ENCODE measurements at regions not wholly inside any gene's neighbourhood (a gene's known extent, or its start where the extent isn't known, plus 50 kb on each side); places are given as distances from the start of the nearest gene placed in this dataset.

DNA sequence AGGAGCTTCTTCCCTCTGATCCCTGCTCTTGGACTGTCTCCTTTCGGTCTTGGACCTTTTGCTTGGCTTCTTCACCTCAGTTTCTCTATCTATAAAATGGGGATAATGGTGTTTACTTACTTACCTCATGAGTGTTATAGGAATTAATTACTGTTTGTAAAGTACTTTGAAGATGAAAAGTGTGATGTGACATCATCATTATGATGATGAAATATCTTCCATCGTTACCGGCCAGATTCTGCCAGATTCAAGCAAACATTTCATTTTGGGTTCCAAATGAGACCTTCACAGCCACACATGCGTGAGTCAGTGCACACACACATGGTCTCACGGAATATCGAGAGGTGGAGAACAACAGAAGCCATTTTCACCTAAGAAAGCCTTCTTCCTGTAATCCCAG is 220.1 kb upstream of the RPL34 start:
- H3K9me3 ChIP-seq (ENCODE audit: low read length): no peaks in the 10 kb centered on the region

DNA sequence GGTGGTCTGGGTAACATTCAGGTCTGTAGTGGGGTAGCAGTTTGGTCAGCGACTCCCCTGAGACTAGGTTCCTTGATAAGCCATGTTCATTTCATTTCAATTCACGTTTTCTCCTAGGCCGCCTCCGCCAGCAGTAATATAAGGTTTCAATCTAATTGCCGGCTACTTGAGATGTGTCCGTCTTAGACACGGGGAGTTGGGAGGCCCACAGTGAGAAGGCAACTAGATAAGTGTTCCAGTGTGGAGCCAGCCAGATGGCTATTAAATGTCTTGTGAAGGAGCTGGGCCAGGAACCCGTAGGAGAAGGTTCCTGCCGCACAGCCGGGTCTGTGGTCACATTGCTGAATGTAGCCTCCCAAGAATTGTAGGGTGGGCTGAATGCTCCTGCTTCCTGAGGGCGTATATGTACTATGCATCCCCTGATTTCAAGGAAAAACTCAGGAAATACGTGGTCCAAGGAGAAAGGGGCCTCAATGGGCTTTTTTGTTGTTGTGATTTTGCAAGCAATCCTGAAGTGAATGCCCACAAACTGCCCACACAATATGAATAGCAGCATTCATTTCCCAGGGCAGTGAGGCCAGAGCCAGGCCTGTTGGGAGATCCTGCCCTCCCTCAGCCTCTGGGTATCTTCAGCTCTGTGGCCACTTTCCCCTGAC is 220.6 kb upstream of the RPL34 start:
- Histone ChIP-seq H3K27me3 (ENCODE audit: insufficient read depth, low read length) (no peaks in the 10 kb centered on the region), H3K9me3 (ENCODE audit: low read length) (no peaks in the 10 kb centered on the region), H3K36me3 (ENCODE audit: insufficient read depth, low read length) (no peaks in the 10 kb centered on the region), H2AFZ (ENCODE audit: low read depth, low read length) (no peak overlapping the region), H3K4me3 (ENCODE audit: low read length) (no peak overlapping the region), H3K4me1 (ENCODE audit: insufficient read depth, low read length) (no peaks in the 10 kb centered on the region)

More for the DNA sequence above, 220.1 kb upstream of the RPL34 start:
- Histone ChIP-seq H3K27me3 (ENCODE audit: insufficient read depth, low read length) (no peaks in the 10 kb centered on the region), H3K4me1 (ENCODE audit: insufficient read depth, low read length) (no peaks in the 10 kb centered on the region), H3K4me3 (ENCODE audit: low read length) (no peak overlapping the region), H3K36me3 (ENCODE audit: insufficient read depth, low read length) (no peaks in the 10 kb centered on the region), H2AFZ (ENCODE audit: low read depth, low read length) (no peak overlapping the region)

DNA sequence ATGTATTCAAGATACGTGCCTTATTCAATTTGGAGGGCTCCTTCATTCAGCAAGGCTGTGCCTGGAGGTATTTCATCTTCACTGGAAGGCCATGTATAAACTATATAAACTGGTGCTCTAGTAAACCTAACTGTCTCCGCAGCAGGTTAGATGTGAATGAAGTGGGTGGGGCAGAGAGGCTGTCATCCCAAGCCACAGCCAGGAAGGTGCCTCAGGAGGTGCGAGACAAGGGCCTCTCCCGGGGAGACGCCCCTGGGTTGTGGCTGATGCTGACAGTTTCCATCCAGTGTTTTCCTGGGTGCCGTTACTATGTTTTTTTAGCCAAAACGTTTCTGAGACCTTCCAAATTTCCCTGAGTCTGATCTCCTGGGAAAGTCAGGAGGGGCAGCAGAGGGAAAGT is 221.5 kb upstream of the RPL34 start:
- Histone ChIP-seq H3K36me3 (ENCODE audit: insufficient read depth, low read length) (no peaks in the 10 kb centered on the region), H3K4me1 (ENCODE audit: insufficient read depth, low read length) (peaks cover 3% of the 10 kb centered on the region), H2AFZ (ENCODE audit: low read depth, low read length) (no peak overlapping the region), H3K27me3 (ENCODE audit: insufficient read depth, low read length) (no peaks in the 10 kb centered on the region), H3K9me3 (ENCODE audit: low read length) (no peaks in the 10 kb centered on the region), H3K4me3 (ENCODE audit: low read length) (no peak overlapping the region)

DNA sequence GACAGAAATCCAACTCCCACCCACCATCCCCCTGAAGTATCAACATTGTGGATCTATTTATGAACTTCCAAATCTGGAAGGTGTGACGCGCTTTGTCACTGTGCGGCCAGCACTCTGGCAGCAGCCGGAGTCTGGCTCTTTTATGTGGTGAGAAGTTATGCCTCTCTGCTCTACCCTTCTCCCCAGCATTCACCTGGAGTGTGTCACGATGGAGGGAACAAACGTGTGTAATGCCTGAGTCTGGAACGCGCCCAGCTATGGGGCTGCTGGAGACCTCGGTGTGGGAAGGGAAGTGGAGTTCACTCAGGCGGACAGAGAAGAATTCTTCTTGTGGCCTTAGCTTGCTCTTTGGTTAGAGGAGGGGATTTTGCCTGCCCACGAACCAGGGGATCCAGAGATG is 222.1 kb upstream of the RPL34 start:
- no peaks in the 10 kb centered on the region for H3K9me3 ChIP-seq (ENCODE audit: low read length)
- H3K4me1 ChIP-seq (ENCODE audit: insufficient read depth, low read length): peaks cover 4% of the 10 kb centered on the region
- no peaks in the 10 kb centered on the region for H3K27me3 ChIP-seq (ENCODE audit: insufficient read depth, low read length)
- H3K4me3 ChIP-seq (ENCODE audit: low read length): no peak overlapping the region
- H3K36me3 ChIP-seq (ENCODE audit: insufficient read depth, low read length): no peaks in the 10 kb centered on the region
- H2AFZ ChIP-seq (ENCODE audit: low read depth, low read length): no peak overlapping the region

DNA sequence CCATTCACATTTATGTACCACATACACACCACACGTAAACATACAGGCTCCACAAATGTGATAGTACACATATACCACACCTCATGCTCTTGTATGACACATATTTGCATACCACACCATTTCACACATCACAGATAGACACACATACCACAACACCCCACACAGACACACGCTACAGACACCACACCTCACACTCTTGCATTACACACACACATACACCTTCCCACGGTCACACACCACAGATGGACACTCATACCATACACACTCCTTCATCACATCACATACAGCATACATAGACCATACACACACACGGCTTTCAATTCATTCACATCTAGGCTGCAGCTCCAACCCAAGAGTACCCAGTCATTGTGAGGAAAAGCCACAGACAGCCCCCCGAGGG is 222.5 kb upstream of the RPL34 start:
- H3K36me3 ChIP-seq (ENCODE audit: insufficient read depth, low read length): no peaks in the 10 kb centered on the region
- no peak overlapping the region for H2AFZ ChIP-seq (ENCODE audit: low read depth, low read length)
- H3K27me3 ChIP-seq (ENCODE audit: insufficient read depth, low read length): no peaks in the 10 kb centered on the region
- no peak overlapping the region for H3K4me3 ChIP-seq (ENCODE audit: low read length)
- H3K4me1 ChIP-seq (ENCODE audit: insufficient read depth, low read length): peaks cover 4% of the 10 kb centered on the region
- H3K9me3 ChIP-seq (ENCODE audit: low read length): no peaks in the 10 kb centered on the region

DNA sequence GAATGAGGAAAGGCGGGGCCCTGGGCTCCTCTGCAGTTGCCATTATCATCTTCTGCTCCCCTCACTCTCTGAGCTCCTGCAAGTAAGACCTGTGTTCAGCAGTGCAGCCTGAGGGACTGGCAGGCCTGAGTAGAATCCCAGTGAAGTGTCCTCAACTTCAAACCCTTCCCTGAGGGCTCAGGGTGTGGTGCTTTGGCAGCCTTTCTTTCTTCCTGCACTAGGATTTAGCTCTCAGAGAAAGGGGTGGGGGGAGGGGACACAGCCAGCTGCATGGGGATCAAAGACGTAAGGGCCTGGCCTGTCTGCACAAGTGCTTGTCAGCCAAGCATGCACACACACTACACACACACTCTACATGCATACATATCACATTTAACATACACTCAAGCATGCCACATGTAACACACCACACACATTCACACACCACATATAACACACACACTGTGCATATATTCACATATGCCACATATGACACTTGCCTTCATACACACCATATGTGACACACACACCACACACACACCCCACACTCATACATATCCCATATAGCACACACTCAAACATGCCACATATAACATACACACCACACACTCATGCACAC is 223.4 kb upstream of the RPL34 start:
- Histone ChIP-seq H3K36me3 (ENCODE audit: insufficient read depth, low read length) (no peaks in the 10 kb centered on the region), H3K4me1 (ENCODE audit: insufficient read depth, low read length) (peaks cover 4% of the 10 kb centered on the region), H2AFZ (ENCODE audit: low read depth, low read length) (no peak overlapping the region), H3K27me3 (ENCODE audit: insufficient read depth, low read length) (no peaks in the 10 kb centered on the region), H3K9me3 (ENCODE audit: low read length) (no peaks in the 10 kb centered on the region), H3K4me3 (ENCODE audit: low read length) (no peak overlapping the region)

DNA sequence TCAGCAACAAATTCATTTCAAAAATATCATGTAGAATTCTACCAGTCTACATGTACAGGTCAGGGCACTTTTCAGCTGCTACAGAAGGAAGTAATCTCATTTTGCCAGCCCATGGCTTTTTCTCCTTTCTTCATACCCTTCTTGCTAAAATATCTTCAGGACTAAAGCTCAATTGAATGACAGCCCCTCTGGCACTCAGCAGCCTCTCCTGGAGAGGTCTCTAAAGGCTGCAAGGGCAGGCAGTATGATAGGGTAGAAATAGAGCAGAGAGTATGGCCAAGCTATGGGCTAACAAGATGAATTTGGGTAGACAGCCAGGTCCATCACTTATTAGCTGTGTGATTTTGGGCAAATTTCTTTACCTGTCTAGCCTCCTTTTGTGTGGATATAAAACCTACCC is 224.6 kb upstream of the RPL34 start:
- Histone ChIP-seq H3K4me3 (ENCODE audit: low read length) (no peak overlapping the region), H3K36me3 (ENCODE audit: insufficient read depth, low read length) (no peaks in the 10 kb centered on the region), H3K27me3 (ENCODE audit: insufficient read depth, low read length) (no peaks in the 10 kb centered on the region), H3K9me3 (ENCODE audit: low read length) (no peaks in the 10 kb centered on the region), H3K4me1 (ENCODE audit: insufficient read depth, low read length) (peaks cover 4% of the 10 kb centered on the region), H2AFZ (ENCODE audit: low read depth, low read length) (no peak overlapping the region)

DNA sequence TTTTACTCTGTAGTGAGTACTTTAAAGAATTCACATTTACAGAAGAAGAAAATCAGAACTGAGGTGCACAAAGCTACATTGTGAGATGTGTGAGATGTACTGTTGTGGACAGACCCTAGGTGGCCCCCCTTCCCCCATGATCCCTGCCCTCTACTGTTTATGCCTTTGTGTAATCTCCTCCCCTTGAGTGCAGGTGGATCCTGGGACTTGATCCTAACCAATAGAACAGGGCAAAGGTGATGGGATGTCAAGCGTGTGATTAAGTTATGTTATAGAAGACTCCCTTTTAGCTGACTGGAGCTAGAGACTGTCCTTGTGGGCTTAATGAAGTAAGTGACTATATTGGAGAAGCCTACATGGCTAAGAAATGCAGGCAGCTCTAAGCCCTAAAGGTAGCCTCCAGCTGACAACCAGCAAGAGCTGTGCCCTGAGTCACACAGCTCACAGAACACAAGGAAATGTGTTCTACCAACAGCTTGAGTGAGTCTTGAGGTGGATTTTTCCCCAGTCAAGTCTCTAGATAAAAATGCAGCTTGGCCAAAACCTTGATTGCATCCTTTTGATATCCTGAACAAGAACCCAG is 225.2 kb upstream of the LEF1 start:
- Histone ChIP-seq H3K27me3 (ENCODE audit: insufficient read depth, low read length) (no peaks in the 10 kb centered on the region), H3K9me3 (ENCODE audit: low read length) (no peaks in the 10 kb centered on the region), H3K4me3 (ENCODE audit: low read length) (no peak overlapping the region), H2AFZ (ENCODE audit: low read depth, low read length) (no peak overlapping the region), H3K4me1 (ENCODE audit: insufficient read depth, low read length) (peaks cover 4% of the 10 kb centered on the region), H3K36me3 (ENCODE audit: insufficient read depth, low read length) (no peaks in the 10 kb centered on the region)

DNA sequence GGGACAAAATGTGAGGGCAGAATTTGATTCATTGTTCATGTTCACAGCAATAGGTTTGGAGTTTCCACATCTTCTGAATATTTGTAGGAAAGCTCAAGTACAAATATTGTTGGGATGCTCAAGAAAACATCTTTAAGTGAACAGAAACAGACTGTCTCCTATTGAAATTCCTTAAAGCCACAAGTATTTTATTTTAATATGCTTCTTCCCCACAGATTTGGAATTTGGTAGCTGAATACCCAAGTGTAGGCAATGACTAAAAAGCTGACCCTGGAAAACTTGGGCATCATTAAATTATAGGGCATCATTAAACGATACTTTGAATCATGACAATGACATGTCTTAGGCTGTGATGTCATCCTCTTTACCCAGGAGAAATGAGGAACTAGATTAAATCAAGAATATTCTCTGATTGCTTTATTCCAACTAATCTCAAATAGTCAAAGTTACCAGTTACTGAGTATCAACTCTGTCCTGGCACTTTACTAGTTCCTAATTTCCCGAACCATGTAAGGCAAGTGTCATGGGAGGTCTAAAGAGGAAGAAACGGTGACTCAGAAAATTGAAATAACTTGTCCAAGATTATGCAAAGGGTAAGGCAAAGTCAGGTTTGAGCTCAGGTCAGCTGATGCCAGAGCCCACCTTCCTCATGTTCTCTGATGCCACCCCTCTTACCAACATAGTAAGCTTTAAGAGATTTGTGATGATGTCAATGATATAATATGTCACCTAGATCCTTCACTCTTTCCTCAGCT is 223.1 kb upstream of the LEF1 start:
- no peaks in the 10 kb centered on the region for H3K36me3 ChIP-seq (ENCODE audit: insufficient read depth, low read length)
- H3K4me1 ChIP-seq (ENCODE audit: insufficient read depth, low read length): peaks cover 4% of the 10 kb centered on the region
- no peak overlapping the region for H3K4me3 ChIP-seq (ENCODE audit: low read length)
- H3K9me3 ChIP-seq (ENCODE audit: low read length): no peaks in the 10 kb centered on the region
- no peaks in the 10 kb centered on the region for H3K27me3 ChIP-seq (ENCODE audit: insufficient read depth, low read length)
- H2AFZ ChIP-seq (ENCODE audit: low read depth, low read length): no peak overlapping the region

DNA sequence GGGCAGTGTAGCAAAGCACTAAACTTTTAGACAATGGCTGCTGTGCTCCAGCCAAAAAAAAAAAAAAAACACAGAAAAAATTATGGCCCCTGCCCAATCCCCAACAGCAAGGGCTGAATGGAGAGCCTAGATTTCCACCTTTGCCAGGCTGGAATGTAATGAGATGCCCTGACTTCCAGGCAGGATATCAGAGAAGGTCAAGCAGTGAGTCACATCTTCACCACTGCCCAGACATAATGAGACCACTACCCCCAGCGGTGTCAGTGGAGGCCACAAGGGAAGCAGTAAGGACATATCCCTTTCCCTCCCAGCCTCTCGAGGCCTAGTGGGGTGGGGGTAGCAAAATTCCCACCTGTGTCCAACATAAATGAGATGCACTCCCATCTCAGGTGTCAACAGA is 216.3 kb upstream of the LEF1 start:
- Histone ChIP-seq H3K9me3 (ENCODE audit: low read length) (no peaks in the 10 kb centered on the region), H3K27me3 (ENCODE audit: insufficient read depth, low read length) (no peaks in the 10 kb centered on the region), H3K4me3 (ENCODE audit: low read length) (no peak overlapping the region), H3K36me3 (ENCODE audit: insufficient read depth, low read length) (no peaks in the 10 kb centered on the region), H2AFZ (ENCODE audit: low read depth, low read length) (no peak overlapping the region), H3K4me1 (ENCODE audit: insufficient read depth, low read length) (no peaks in the 10 kb centered on the region)

DNA sequence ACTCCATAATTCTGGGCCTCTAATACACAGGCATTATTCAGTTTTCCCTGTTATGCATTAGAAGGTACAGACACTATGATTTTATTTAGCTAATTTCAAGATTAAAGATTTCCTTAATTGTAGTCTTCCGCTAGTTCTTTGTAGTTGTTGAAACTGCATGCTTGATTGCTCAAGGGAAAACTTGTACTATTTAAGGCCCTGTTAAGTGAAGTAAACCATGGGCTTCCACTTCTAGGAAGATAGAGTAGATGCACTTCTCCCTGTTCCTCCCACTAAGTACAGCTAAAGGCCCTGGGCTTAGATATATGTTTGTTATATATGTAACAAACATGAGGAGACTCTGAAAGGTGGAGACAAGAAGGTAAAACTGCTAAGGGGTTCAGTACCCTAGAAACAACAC is 215.8 kb upstream of the LEF1 start:
- Histone ChIP-seq H3K9me3 (ENCODE audit: low read length) (no peaks in the 10 kb centered on the region), H3K4me1 (ENCODE audit: insufficient read depth, low read length) (no peaks in the 10 kb centered on the region), H3K36me3 (ENCODE audit: insufficient read depth, low read length) (no peaks in the 10 kb centered on the region), H2AFZ (ENCODE audit: low read depth, low read length) (no peak overlapping the region), H3K27me3 (ENCODE audit: insufficient read depth, low read length) (no peaks in the 10 kb centered on the region), H3K4me3 (ENCODE audit: low read length) (no peak overlapping the region)

DNA sequence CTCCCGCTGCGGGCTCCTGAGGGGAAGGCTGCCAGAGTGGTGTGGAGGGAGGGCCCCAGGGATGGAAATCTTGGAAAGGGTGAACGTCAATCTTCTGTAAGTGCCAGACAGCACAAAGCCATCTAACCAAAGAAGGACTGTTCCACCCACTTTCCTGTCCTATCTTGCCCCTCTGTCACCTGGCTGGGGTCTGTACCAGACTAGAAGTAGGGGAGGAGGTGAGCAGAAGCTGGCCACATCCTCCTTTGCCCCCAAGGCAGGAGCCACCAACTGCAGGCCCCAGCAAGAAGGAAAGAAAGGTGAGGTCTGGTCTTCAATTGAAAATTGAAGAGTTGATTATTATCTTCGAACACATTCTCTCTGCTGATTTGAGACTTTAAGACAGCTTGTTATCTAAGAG is 214.4 kb upstream of the LEF1 start:
- Histone ChIP-seq H3K9me3 (ENCODE audit: low read length) (no peaks in the 10 kb centered on the region), H3K4me3 (ENCODE audit: low read length) (no peak overlapping the region), H3K27me3 (ENCODE audit: insufficient read depth, low read length) (no peaks in the 10 kb centered on the region), H3K36me3 (ENCODE audit: insufficient read depth, low read length) (no peaks in the 10 kb centered on the region), H2AFZ (ENCODE audit: low read depth, low read length) (no peak overlapping the region), H3K4me1 (ENCODE audit: insufficient read depth, low read length) (no peaks in the 10 kb centered on the region)

DNA sequence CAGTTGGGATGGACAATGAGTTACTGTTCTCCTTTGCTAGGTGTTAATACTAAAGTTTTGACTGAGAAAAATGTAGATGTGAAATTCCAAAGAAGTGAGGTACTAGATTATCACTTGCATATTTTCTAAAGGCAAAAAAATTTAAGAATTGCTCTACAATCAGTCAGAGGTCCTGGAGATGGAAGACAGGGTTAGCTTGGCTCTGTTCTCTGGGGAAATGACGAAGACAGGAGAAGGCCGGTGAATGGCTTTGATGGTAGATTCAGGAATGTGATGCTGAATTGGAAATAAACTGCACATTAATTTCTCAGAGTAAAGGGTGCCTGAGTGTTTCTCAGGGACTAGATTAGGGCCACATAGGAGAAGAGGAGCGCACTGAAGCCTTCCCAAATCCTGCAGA is 214.0 kb upstream of the LEF1 start:
- Histone ChIP-seq H3K9me3 (ENCODE audit: low read length) (no peaks in the 10 kb centered on the region), H3K4me3 (ENCODE audit: low read length) (no peak overlapping the region), H3K27me3 (ENCODE audit: insufficient read depth, low read length) (no peaks in the 10 kb centered on the region), H2AFZ (ENCODE audit: low read depth, low read length) (no peak overlapping the region), H3K36me3 (ENCODE audit: insufficient read depth, low read length) (no peaks in the 10 kb centered on the region), H3K4me1 (ENCODE audit: insufficient read depth, low read length) (no peaks in the 10 kb centered on the region)
